ENCODE measurements at regions not wholly inside any gene's neighbourhood (a gene's known extent, or its start where the extent isn't known, plus 50 kb on each side); places are given as distances from the start of the nearest gene placed in this dataset.

GRCh38 chr4:137754652-137755471 lies 222.6 kb upstream of the PCDH18 start:
- Histone ChIP-seq H3K27me3 (no peaks in the 10 kb centered on the region), H3K27ac (no peak overlapping the region), H3K36me3 (no peaks in the 10 kb centered on the region), H3K4me1 (ENCODE audit: control insufficient read depth in 1 of 2, insufficient read depth in 1 of 2, low read depth in 1 of 2, low read length in 1 of 2) (no peaks in the 10 kb centered on the region), H3K9me3 (no peaks in the 10 kb centered on the region), H3K4me3 (ENCODE audit: low read depth in 1 of 2, low read length in 1 of 2) (no peak overlapping the region)
- no peak for TF ChIP-seq CTCF (IDR thresholded peaks at IDR 0.05)

- no peaks in the 10 kb centered on the region for H3K4me1 ChIP-seq (ENCODE audit: control insufficient read depth in 1 of 2, insufficient read depth in 1 of 2, low read depth in 1 of 2, low read length in 1 of 2)
- no peak overlapping the region for H3K4me3 ChIP-seq (ENCODE audit: low read depth in 1 of 2, low read length in 1 of 2)
- TF ChIP-seq CTCF (IDR thresholded peaks at IDR 0.05): no peak
- H3K27ac ChIP-seq: no peak overlapping the region
- no peaks in the 10 kb centered on the region for H3K27me3 ChIP-seq
- H3K9me3 ChIP-seq: no peaks in the 10 kb centered on the region
- H3K36me3 ChIP-seq: no peaks in the 10 kb centered on the region
Measured at GRCh38 chr4:137749466-137749865, 217.2 kb upstream of the PCDH18 start.

DNA sequence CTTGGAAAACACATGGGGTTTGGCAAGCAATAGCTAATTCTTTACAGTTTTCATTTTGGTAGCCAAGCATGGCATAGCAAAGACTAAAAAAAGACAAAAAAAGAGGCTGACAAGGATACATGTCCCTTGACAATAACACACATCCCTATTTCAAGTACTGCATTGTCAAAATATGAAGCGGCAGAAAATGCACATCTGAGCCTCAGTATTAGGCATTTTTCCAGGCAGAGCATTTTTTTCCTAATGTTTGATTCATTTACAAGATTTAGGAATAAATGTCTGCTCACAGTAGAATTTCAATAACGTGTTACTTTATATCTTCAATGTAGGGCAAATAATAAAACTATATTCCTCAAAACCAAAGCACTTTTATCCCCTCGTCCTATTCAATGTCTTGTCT lies 216.3 kb upstream of the PCDH18 start:
- no peak overlapping the region for H3K4me3 ChIP-seq (ENCODE audit: low read depth in 1 of 2, low read length in 1 of 2)
- H3K27me3 ChIP-seq: no peaks in the 10 kb centered on the region
- no peak overlapping the region for H3K27ac ChIP-seq
- no peaks in the 10 kb centered on the region for H3K9me3 ChIP-seq
- TF ChIP-seq CTCF (IDR thresholded peaks at IDR 0.05): no peak
- no peaks in the 10 kb centered on the region for H3K4me1 ChIP-seq (ENCODE audit: control insufficient read depth in 1 of 2, insufficient read depth in 1 of 2, low read depth in 1 of 2, low read length in 1 of 2)
- H3K36me3 ChIP-seq: no peaks in the 10 kb centered on the region

DNA sequence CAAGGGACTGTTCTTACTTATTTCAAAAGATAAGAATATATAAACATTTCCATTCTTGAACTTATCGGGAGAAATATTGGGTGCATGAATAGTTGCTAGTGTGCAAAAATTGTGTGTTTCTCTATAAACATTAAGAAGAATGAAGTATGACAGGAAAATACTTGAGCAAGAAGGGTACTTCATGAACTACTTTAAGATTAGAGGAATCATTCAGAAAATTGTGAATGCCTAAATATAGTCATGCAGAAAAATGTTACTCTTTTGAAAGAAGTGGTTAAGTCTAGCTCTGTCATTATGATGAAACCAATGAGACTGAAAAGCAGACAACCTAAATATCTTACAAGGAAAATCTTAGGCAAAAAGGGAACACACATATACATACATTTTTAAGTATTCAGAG lies 207.8 kb upstream of the PCDH18 start:
- Histone ChIP-seq H3K9me3 (no peaks in the 10 kb centered on the region), H3K4me1 (ENCODE audit: control insufficient read depth in 1 of 2, insufficient read depth in 1 of 2, low read depth in 1 of 2, low read length in 1 of 2) (no peaks in the 10 kb centered on the region), H3K36me3 (no peaks in the 10 kb centered on the region), H3K4me3 (ENCODE audit: low read depth in 1 of 2, low read length in 1 of 2) (no peak overlapping the region), H3K27me3 (no peaks in the 10 kb centered on the region), H3K27ac (no peak overlapping the region)
- TF ChIP-seq CTCF (IDR thresholded peaks at IDR 0.05): no peak

DNA sequence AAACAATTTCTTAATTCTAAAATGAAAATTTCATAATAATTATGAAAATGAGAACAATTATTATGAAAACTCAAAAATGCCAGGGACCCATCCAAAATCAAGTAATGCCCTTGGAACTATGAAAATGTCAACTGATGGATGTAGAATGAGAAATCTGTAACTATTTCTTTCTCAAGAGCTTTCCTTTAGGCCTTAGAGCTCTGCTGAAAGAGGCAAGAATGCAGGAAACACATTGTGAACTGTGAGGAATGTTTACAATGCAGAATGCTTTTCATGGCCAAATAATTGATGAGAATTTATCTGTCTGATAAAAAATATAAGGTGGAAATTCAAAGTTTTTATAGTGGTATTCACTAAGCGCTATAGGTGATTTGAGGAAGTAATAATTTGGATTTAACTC lies 207.1 kb upstream of the PCDH18 start:
- Histone ChIP-seq H3K9me3 (no peaks in the 10 kb centered on the region), H3K27me3 (no peaks in the 10 kb centered on the region), H3K36me3 (no peaks in the 10 kb centered on the region), H3K4me1 (ENCODE audit: control insufficient read depth in 1 of 2, insufficient read depth in 1 of 2, low read depth in 1 of 2, low read length in 1 of 2) (no peaks in the 10 kb centered on the region), H3K4me3 (ENCODE audit: low read depth in 1 of 2, low read length in 1 of 2) (no peak overlapping the region), H3K27ac (no peak overlapping the region)
- TF ChIP-seq CTCF (IDR thresholded peaks at IDR 0.05): no peak

Data from neutrophil (primary cell).